ENCODE measurements at regions not wholly inside any gene's neighbourhood (a gene's known extent, or its start where the extent isn't known, plus 50 kb on each side); places are given as distances from the start of the nearest gene placed in this dataset.

DNA sequence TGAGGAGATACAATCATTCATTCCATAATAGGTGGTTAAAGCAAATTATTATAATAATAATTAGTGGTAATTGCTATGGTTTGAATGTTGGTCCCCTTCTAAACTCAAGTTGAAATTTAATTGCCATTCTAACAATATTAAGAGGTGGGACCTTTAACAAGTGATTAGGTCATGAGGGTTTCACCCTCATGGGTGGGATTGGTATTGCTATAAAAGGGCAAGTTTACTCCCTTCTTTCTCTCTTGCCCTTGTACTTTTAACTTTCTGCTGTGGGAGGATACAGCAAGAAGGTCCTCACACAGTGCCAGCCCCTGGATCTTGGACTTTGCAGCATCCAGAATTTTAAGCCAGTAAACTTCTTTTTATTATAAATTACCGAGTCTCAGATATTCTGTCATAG lies 101.9 kb upstream of the PARP8 start:
- no peak overlapping the region for H3K4me3 ChIP-seq (ENCODE audit: low read depth, low read length)
- TF ChIP-seq, protein P1, sequence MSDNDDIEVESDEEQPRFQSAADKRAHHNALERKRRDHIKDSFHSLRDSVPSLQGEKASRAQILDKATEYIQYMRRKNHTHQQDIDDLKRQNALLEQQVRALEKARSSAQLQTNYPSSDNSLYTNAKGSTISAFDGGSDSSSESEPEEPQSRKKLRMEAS (IDR thresholded peaks at IDR 0.05; ENCODE audit: low read depth, low read length) = no peak
- TF ChIP-seq MYC (IDR thresholded peaks at IDR 0.05; ENCODE audit: low read depth, low read length) (no peak), POLR2A (IDR thresholded peaks at IDR 0.05; ENCODE audit: extremely low read depth, insufficient read length) (no peak)
- TF ChIP-seq, protein P2, sequence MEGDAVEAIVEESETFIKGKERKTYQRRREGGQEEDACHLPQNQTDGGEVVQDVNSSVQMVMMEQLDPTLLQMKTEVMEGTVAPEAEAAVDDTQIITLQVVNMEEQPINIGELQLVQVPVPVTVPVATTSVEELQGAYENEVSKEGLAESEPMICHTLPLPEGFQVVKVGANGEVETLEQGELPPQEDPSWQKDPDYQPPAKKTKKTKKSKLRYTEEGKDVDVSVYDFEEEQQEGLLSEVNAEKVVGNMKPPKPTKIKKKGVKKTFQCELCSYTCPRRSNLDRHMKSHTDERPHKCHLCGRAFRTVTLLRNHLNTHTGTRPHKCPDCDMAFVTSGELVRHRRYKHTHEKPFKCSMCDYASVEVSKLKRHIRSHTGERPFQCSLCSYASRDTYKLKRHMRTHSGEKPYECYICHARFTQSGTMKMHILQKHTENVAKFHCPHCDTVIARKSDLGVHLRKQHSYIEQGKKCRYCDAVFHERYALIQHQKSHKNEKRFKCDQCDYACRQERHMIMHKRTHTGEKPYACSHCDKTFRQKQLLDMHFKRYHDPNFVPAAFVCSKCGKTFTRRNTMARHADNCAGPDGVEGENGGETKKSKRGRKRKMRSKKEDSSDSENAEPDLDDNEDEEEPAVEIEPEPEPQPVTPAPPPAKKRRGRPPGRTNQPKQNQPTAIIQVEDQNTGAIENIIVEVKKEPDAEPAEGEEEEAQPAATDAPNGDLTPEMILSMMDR (IDR thresholded peaks at IDR 0.05; ENCODE audit: low read depth, low read length) = no peak
- no peak for DNase-seq (ENCODE audit: low read depth)

DNA sequence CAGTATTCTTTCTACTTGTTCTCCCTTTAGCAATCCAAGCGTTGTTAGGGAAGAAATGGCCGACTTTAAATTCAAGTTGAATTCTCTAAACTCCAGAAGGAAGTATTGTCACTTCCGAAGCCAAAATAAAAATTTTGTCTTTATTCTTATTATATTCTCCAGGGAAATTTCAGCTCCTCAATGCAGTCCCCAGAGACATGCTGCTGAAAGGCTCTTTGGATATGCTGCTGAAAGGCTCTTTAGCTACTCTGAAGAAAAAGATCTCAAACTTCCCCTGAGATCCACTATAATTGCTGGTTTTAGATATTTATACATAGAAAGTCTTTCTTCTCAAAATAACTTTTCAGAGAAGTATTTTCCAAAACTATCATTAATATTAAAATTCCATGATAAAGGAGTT lies 92.3 kb upstream of the PARP8 start:
- peak; percentile 55 for DNase-seq (ENCODE audit: low read depth)
- TF ChIP-seq, protein P1 (IDR thresholded peaks at IDR 0.05; ENCODE audit: low read depth, low read length) = no peak
- TF ChIP-seq, protein P2 (IDR thresholded peaks at IDR 0.05; ENCODE audit: low read depth, low read length) = no peak
- TF ChIP-seq POLR2A (IDR thresholded peaks at IDR 0.05; ENCODE audit: extremely low read depth, insufficient read length) (no peak), MYC (IDR thresholded peaks at IDR 0.05; ENCODE audit: low read depth, low read length) (no peak)
- peak overlapping the region; percentile 43 for H3K4me3 ChIP-seq (ENCODE audit: low read depth, low read length)

DNA sequence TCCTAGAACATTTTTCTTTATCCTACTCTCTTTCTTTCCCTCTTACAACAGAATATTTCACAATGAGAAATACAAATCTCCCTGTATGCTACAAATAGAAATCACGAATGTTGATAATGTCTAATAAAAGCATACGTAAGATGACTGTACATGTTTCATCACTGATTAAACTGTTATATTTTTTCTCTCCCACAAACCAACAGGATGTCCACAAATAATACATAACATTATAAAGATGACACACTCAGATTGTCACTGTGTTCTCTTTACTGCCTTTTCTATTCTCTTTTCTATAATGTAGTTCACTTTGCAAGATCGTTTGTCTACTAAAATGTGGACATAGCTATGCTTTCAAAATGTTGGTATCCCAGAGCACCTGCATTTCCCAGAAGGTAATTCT lies 90.7 kb upstream of the PARP8 start:
- no peak for DNase-seq (ENCODE audit: low read depth)
- no peak overlapping the region for H3K4me3 ChIP-seq (ENCODE audit: low read depth, low read length)
- no peak for TF ChIP-seq POLR2A (IDR thresholded peaks at IDR 0.05; ENCODE audit: extremely low read depth, insufficient read length)
- no peak for TF ChIP-seq MYC (IDR thresholded peaks at IDR 0.05; ENCODE audit: low read depth, low read length)
- TF ChIP-seq, protein P2 (IDR thresholded peaks at IDR 0.05; ENCODE audit: low read depth, low read length) = no peak
- TF ChIP-seq, protein P1 (IDR thresholded peaks at IDR 0.05; ENCODE audit: low read depth, low read length) = no peak

GRCh38 chr5:50576265-50576664 lies 90.2 kb upstream of the PARP8 start:
- no peak overlapping the region for H3K4me3 ChIP-seq (ENCODE audit: low read depth, low read length)
- TF ChIP-seq MYC (IDR thresholded peaks at IDR 0.05; ENCODE audit: low read depth, low read length) = no peak
- no peak for TF ChIP-seq POLR2A (IDR thresholded peaks at IDR 0.05; ENCODE audit: extremely low read depth, insufficient read length)
- TF ChIP-seq, protein P2 (IDR thresholded peaks at IDR 0.05; ENCODE audit: low read depth, low read length) = no peak
- TF ChIP-seq, protein P1 (IDR thresholded peaks at IDR 0.05; ENCODE audit: low read depth, low read length) = no peak
- no peak for DNase-seq (ENCODE audit: low read depth)

DNA sequence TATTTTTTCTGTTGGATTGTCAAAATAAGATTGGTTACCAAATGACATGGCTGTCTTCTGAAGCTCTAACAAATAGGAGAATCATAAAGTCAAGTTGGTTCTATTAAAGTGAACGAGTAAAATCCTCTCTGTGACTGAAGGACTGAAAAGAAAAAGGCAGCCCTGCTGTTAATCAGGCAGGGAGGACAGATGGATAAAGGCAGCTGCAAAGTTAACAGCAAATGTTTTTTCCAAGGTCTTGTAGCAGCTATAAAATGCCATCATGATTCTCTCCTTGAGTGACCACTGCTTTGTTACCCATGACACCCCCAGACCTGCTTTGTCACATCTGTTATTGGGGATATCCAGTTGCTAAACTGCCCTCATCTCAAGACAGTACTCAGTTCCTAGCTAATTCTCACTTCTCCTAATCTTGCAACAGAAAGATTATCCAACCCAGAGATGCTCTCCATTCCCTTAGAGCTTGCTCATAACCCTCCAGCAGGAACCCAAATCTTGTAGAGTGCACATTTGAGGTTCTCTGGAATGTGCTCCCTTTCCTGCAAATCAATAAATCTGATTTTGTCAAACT lies 89.7 kb upstream of the PARP8 start:
- TF ChIP-seq POLR2A (IDR thresholded peaks at IDR 0.05; ENCODE audit: extremely low read depth, insufficient read length) = no peak
- TF ChIP-seq, protein P1 (IDR thresholded peaks at IDR 0.05; ENCODE audit: low read depth, low read length) = no peak
- TF ChIP-seq MYC (IDR thresholded peaks at IDR 0.05; ENCODE audit: low read depth, low read length) = no peak
- TF ChIP-seq, protein P2 (IDR thresholded peaks at IDR 0.05; ENCODE audit: low read depth, low read length) = no peak
- no peak for DNase-seq (ENCODE audit: low read depth)
- H3K4me3 ChIP-seq (ENCODE audit: low read depth, low read length) = no peak overlapping the region

All from NB4 (cell line).